T1000 (cell line): ENCODE measurements at regions not wholly inside any gene's neighbourhood (a gene's known extent, or its start where the extent isn't known, plus 50 kb on each side); places are given as distances from the start of the nearest gene placed in this dataset.

Experiments
- DNase-seq: peaks from one replicate; lab custom pipeline; 2025; ENCODE audit warnings: mixed read lengths; lab: John Stamatoyannopoulos, UW

GRCh38 chr3:111352585-111352984, 189.4 kb upstream of the CD96 start:
- DNase-seq: no peak

DNA sequence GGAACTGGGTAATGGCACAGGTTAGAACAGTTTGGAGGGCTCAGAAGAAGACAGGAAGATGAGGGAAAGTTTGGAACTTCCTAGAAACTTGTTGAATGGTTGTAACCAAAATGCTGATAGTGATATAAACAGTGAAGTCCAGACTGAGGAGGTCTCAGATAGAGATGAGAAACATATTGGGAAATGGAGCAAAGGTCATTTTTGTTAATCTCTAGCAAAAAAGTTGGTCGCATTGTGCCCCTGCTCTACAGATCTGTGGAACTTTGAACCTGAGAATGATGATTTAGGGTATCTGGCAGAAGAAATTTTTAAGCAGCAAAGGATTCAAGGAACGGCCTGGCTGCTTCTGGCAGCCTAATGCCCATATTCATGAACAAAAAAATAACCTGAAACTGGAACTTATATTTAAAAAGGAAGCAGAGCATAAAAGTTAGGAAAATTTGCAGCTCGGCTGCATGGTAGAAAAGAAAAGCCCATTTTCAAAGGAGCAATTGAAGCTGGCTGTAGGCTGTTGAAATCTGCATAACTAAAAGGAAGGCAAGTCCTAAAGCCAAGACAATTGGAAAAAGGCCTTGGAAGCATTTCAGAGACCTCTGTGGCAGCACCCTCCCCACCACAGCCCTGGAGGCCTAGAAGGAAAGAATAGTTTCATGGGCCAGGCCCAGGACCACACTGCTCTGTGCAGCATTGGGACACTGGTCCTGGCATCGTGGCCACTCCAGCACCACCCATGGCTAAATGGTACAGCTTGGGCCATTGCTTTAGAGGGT, 182.6 kb upstream of the CD96 start:
- DNase-seq: no peak

- no peak for DNase-seq
Observed at GRCh38 chr3:111362381-111363009, 179.5 kb upstream of the CD96 start.

- DNase-seq: no peak
Observed at GRCh38 chr3:111366515-111366914, 175.5 kb upstream of the CD96 start.

DNA sequence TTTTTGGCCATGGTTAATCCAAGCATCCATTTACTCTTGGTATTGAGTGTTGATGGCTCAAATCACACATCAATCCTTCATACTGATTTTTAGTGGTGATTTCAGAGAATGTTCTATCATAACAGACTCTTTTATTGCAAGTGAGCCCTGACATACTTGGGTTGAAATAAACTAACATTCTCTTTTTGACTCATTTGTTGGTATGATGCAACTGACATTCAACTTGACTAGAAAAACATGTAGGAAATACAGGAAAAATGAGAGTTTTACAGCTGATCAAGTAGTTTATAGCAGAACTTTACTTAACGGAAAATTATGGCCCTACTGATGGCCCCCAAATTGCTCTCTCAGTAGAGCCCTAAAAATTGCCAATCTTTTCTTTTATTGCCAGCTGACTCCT, 173.9 kb upstream of the CD96 start:
- DNase-seq: no peak

DNA sequence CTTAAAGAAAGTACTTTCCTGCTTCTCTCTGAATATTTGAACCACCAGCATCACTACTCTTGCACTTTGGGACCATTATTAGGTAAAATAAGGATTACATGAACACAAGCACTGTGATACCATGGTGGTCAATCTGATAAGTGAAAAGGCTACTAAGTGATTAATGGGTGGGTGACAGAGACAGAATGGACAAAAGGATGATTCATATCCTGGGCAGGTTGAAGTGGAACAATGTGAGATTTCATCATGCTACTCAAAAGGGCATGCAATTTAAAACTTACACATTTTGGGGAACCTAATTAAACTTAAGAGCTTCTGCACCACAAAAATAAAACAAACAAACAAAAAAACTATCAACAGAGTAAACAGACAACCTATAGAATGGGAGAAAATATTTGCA, 172.0 kb upstream of the CD96 start:
- DNase-seq: no peak

DNA sequence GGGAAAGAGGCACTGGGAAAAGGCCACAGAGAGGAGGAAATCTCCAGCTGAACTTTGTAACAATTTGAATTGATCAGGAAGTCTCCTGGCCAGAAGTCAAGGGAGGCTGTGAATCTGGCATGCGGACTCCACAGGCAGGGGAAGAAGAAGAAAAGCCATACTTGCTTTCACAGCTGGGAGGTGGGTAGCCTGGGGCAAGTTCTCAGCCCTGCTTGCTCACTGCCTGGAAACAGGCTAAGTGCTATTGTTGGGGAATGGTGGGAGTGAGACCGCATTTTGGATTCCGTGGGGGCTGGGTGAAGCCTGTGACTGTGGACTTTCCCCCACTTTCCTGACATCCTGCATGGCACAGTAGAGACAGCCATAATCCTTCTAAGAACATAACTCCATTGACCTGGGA, 168.8 kb upstream of the CD96 start:
- DNase-seq: no peak

- DNase-seq: no peak
Observed at GRCh38 chr3:111373861-111374260, 168.1 kb upstream of the CD96 start.

GRCh38 chr3:111385971-111386495, 156.0 kb upstream of the CD96 start:
- no peak for DNase-seq

- DNase-seq: no peak
Observed at GRCh38 chr3:111392894-111393398, 149.1 kb upstream of the CD96 start.

- DNase-seq: no peak
Observed at GRCh38 chr3:111412656-111413055, 129.3 kb upstream of the CD96 start.

DNA sequence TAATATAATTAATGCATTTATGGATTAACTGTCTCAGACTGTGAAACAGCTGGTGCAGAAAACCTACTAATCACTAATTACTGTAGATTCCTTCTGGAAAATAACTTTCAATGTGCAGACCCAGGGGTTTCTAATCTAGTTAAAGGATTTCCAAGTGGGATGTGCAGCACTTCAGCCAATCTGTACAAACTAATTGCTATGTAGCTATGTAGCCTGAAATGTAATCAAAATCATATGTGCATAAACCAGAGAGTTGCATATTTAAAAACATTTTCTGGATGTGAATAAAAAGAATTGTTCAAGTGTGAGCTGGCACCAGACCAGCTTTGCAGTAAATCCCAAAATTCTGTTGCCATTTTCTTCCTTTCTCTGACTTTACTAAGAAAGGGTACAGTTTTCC, 127.5 kb upstream of the CD96 start:
- no peak for DNase-seq

DNA sequence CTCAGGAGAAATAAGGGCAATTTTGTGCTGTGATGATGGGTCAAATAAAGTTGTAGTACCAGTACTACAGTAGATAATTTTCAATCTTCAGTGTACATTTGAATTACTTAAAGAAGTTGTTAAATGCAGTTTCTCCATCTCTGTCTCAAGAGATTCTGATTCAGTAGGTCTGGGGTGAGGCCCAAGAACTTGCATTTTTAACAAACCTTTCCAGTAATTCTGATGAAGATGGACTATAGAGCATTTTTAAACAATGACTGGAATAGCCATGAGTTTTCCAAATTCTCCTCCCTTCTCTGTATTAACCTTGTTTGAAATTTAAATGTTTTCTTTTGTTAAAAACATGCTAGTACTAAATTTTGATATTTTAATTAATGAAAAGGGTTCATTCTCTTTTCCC, 127.0 kb upstream of the CD96 start:
- no peak for DNase-seq

- no peak for DNase-seq
Observed at GRCh38 chr3:111418391-111418790, 123.6 kb upstream of the CD96 start.

DNA sequence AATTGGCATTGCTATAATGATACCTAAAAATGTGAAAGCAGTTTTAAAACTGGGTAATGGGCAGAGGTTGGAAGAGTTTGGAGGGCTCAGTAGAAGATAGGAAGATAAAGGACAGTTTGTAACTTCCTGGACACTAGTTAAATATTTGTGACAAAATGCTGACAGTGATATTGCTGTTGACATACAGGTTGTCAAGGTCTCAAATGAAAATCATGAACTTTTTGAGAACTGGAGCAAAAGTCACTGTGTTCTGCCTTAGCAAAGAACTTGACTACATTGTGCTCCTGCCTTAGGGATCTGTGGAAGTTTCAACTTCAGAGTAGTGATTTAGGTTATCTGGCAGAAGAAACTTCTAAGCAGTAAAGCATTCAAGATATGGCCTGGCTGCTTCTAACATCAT, 113.7 kb upstream of the CD96 start:
- no peak for DNase-seq

- DNase-seq: no peak
Observed at GRCh38 chr3:111434941-111435622, 106.9 kb upstream of the CD96 start.

GRCh38 chr3:111438283-111438682, 103.7 kb upstream of the CD96 start:
- DNase-seq: no peak

DNA sequence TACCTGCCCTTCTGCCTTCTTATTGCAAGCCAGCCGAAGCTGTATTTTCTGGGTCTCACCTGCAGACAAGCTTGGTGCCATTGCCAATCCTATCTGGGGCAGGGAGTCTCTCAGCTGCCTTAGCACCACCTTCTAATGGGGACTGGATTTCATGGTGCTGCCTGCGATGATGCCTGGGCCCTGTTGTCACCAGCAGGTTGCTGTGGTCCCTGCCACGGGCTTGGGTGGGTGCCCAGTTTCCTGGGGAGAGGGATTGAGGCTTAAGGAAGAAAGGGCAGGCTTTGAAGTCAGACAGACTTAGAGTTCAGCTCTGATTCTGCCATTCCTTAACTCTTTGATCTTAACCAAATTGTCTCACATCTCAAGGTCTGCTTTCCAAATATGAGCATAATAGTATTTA, 87.4 kb upstream of the CD96 start:
- DNase-seq: no peak

DNA sequence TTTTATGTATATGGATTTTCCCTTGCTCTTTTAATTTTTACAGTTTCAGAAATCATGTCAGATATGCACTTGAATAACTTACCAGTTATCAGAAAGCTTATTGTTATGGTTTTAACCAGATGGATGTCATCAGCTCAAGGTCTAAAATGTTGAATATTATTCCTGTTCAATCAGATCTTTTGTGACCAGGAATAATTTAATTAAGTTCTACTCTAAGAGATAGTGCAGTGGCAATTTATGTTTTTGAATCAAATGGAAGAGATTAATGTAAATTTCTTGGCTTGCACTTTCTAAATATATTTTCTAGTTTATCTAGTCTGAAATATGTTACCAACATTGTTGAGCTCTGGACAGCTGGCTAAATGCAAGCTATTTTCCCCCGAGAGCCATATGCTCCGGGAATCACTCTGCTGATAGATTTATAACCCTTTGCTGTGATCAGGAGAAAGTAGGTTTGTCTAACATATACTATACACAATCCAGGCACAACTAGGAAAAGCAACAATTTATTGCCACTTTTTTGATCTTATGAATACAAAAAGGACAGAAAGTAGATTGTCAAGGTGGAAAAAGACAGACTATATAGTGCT, 76.8 kb upstream of the CD96 start:
- no peak for DNase-seq

DNA sequence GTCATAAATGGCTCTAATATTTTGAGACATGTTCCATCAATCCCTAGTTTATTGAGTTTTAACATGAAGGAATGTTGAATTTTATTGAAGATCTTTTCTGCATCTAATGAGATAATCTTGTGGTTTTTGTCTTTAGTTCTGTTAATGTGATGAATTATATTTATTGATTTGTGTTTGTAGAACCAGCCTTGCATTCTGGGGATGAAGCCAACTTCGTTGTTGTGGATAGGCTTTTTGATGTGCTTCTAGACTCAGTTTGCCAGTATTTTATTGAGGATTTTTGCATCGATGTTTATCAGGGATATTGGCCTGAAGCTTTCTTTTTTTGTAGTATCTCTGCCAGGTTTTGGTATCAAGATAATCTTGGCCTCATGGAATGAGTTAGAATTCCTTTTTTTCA, 72.0 kb upstream of the CD96 start:
- DNase-seq: no peak

GRCh38 chr3:111471831-111472230, 70.2 kb upstream of the CD96 start:
- DNase-seq: no peak

- no peak for DNase-seq
Observed at GRCh38 chr3:111472556-111472955, 69.4 kb upstream of the CD96 start.
